ENCODE measurements at regions not wholly inside any gene's neighbourhood (a gene's known extent, or its start where the extent isn't known, plus 50 kb on each side); places are given as distances from the start of the nearest gene placed in this dataset.

DNA sequence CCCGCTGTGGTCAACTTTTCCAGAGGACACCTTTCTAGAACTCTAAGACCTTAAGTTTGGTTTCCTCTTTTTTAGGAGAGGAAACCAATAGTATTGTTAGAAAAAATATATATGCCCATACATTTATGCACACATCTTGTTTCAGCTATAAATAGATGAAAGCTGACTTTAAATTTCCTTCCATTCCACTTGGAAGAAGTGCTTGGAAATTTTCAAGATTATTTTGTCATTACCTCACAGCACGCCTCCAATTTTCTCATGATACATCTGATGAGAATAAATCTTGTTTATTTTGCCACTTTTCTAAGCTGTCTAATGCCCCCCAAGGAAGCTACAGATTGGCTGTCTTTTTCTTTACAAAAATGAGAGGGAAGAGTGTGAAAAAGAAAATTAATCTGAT is 65.8 kb downstream of the NIBAN1 start:
- Histone ChIP-seq H3K4me3 (replicated peaks in 1 of 3; ENCODE audit: insufficient read depth in 1 of 3, low read depth in 2 of 3, low read length in 3 of 3) (no peak overlapping the region), H3K79me2 (ENCODE audit: insufficient read depth, low read length) (no peaks in the 10 kb centered on the region), H3K9ac (ENCODE audit: insufficient read depth, low read depth, low read length) (no peak overlapping the region), H3K27me3 (ENCODE audit: control insufficient read depth in 1 of 2, insufficient read depth in 2 of 2, low read length in 2 of 2) (no peaks in the 10 kb centered on the region; a peak in 1 of 5 replicates), H3K4me1 (ENCODE audit: insufficient read depth, low read length) (no peaks in the 10 kb centered on the region), H3K4me2 (ENCODE audit: low read depth, low read length) (no peak overlapping the region), H2AFZ (ENCODE audit: low read length) (no peak overlapping the region), H3K36me3 (replicated peaks in 1 of 2; ENCODE audit: control insufficient read depth in 1 of 2, insufficient read depth in 2 of 2, low read length in 2 of 2) (no peaks in the 10 kb centered on the region), H4K20me1 (ENCODE audit: insufficient read depth, low read length) (no peaks in the 10 kb centered on the region), H3K9me3 (ENCODE audit: low read length) (no peaks in the 10 kb centered on the region), H3K27ac (ENCODE audit: extremely low read length, insufficient read depth, low read length) (no peak overlapping the region)
- no peak for ATAC-seq
- TF ChIP-seq ZNF296 (CRISPR knock-in tag; conservative IDR thresholded peaks at IDR 0.05): no peak
- no peak for TF ChIP-seq ELF4 (CRISPR knock-in tag; IDR thresholded peaks at IDR 0.05; ENCODE audit: borderline replicate concordance)
- TF ChIP-seq, protein P1, sequence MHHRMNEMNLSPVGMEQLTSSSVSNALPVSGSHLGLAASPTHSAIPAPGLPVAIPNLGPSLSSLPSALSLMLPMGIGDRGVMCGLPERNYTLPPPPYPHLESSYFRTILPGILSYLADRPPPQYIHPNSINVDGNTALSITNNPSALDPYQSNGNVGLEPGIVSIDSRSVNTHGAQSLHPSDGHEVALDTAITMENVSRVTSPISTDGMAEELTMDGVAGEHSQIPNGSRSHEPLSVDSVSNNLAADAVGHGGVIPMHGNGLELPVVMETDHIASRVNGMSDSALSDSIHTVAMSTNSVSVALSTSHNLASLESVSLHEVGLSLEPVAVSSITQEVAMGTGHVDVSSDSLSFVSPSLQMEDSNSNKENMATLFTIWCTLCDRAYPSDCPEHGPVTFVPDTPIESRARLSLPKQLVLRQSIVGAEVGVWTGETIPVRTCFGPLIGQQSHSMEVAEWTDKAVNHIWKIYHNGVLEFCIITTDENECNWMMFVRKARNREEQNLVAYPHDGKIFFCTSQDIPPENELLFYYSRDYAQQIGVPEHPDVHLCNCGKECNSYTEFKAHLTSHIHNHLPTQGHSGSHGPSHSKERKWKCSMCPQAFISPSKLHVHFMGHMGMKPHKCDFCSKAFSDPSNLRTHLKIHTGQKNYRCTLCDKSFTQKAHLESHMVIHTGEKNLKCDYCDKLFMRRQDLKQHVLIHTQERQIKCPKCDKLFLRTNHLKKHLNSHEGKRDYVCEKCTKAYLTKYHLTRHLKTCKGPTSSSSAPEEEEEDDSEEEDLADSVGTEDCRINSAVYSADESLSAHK (CRISPR knock-in tag; IDR thresholded peaks at IDR 0.05; ENCODE audit: borderline replicate concordance): no peak
- TF ChIP-seq, protein P2, sequence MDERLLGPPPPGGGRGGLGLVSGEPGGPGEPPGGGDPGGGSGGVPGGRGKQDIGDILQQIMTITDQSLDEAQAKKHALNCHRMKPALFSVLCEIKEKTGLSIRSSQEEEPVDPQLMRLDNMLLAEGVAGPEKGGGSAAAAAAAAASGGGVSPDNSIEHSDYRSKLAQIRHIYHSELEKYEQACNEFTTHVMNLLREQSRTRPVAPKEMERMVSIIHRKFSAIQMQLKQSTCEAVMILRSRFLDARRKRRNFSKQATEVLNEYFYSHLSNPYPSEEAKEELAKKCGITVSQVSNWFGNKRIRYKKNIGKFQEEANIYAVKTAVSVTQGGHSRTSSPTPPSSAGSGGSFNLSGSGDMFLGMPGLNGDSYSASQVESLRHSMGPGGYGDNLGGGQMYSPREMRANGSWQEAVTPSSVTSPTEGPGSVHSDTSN (CRISPR knock-in tag; IDR thresholded peaks at IDR 0.05): no peak
- TF ChIP-seq, protein P3, sequence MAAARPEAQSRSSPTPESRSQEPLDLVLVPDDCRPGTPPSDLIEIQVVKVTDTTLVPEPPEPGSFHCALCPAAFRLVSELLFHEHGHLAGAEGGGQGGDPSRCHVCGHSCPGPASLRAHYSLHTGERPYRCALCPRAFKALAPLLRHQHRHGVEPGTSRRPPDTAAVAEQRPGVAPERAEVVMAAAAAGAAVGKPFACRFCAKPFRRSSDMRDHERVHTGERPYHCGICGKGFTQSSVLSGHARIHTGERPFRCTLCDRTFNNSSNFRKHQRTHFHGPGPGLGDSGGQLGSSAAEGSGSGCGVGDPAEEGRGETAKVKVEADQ (CRISPR knock-in tag; IDR thresholded peaks at IDR 0.05; ENCODE audit: borderline replicate concordance): no peak
- TF ChIP-seq, protein P4, sequence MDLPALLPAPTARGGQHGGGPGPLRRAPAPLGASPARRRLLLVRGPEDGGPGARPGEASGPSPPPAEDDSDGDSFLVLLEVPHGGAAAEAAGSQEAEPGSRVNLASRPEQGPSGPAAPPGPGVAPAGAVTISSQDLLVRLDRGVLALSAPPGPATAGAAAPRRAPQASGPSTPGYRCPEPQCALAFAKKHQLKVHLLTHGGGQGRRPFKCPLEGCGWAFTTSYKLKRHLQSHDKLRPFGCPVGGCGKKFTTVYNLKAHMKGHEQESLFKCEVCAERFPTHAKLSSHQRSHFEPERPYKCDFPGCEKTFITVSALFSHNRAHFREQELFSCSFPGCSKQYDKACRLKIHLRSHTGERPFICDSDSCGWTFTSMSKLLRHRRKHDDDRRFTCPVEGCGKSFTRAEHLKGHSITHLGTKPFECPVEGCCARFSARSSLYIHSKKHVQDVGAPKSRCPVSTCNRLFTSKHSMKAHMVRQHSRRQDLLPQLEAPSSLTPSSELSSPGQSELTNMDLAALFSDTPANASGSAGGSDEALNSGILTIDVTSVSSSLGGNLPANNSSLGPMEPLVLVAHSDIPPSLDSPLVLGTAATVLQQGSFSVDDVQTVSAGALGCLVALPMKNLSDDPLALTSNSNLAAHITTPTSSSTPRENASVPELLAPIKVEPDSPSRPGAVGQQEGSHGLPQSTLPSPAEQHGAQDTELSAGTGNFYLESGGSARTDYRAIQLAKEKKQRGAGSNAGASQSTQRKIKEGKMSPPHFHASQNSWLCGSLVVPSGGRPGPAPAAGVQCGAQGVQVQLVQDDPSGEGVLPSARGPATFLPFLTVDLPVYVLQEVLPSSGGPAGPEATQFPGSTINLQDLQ (CRISPR knock-in tag; IDR thresholded peaks at IDR 0.05): no peak
- no peak for TF ChIP-seq FOXA1 (IDR thresholded peaks at IDR 0.05)
- TF ChIP-seq FOXA1 (CRISPR knock-in tag; IDR thresholded peaks at IDR 0.05): no peak
- no peak for DNase-seq (ENCODE audit: low spot score)
- BruUV-seq (replicated peaks): no TSS peak
- 1% methylated on average over 2 of the region's 2 CpGs for WGBS (ENCODE audit: low lambda C conversion rate)
- intact Hi-C loops (cut with micrococcal nuclease; ENCODE audit: unreplicated experiment) (no loop called here), in situ Hi-C loops (cut with HindIII; ENCODE audit: extremely low pct_ligation_motif_present, low pct_unique_long_range_greater_than_20kb) (no loop called here)
- FAIRE-seq: no peak
- CTCF ChIA-PET (ENCODE audit: low intra/inter-chr PET ratio, low total read pairs): no interaction called here
- POLR2A ChIA-PET: no interaction called here
